NB4 (cell line): ENCODE measurements at regions not wholly inside any gene's neighbourhood (a gene's known extent, or its start where the extent isn't known, plus 50 kb on each side); places are given as distances from the start of the nearest gene placed in this dataset.

Experiments used
- CTCF ChIP-seq: IDR thresholded peaks from one replicate; pipeline ENCODE4 v1.5.1; 2012; ENCODE audit warnings: low read depth, low read length
- POLR2A ChIP-seq: IDR thresholded peaks from 2 replicates; pipeline ENCODE4 v1.6.1; 2011; ENCODE audit warnings: mild to moderate bottlenecking; ENCODE audit not compliant: insufficient read length; ENCODE audit errors: extremely low read depth

- TF ChIP-seq POLR2A (no peak), CTCF (no peak)
Observed at GRCh38 chr2:184049566-184049965, 548.8 kb upstream of the ZNF804A start.
